Liver (tissue), 3 donors: ENCODE measurements at regions not wholly inside any gene's neighbourhood (a gene's known extent, or its start where the extent isn't known, plus 50 kb on each side); places are given as distances from the start of the nearest gene placed in this dataset.

Experiments
- EGR1 ChIP-seq, 2 donors: IDR thresholded peaks; 2 replicates each; pipeline ENCODE4 v1.6.1; 2016 to 2018; ENCODE audit warnings: antibody characterized with exemption in 2 of 2, low read depth in 2 of 2
- GABPA ChIP-seq, 2 donors: IDR thresholded peaks in 1 of 2; conservative IDR thresholded peaks in 1 of 2; 2 replicates each; pipeline ENCODE4 v1.6.1; 2016; ENCODE audit warnings: antibody characterized with exemption in 2 of 2, mild to moderate bottlenecking in 1 of 2, moderate library complexity in 1 of 2
- HNF4A ChIP-seq, 2 donors: conservative IDR thresholded peaks; 2 replicates each; pipeline ENCODE4 v1.6.1; 2016; ENCODE audit warnings: antibody characterized with exemption in 2 of 2, mild to moderate bottlenecking in 2 of 2
- JUND ChIP-seq, 2 donors: IDR thresholded peaks; 2 replicates each; pipeline ENCODE4 v1.6.1; 2016; ENCODE audit warnings: antibody characterized with exemption in 2 of 2
- RAD21 ChIP-seq, 2 donors: IDR thresholded peaks; 2 replicates each; pipeline ENCODE4 v1.6.1; 2016; ENCODE audit warnings: antibody characterized with exemption in 2 of 2, mild to moderate bottlenecking in 2 of 2
- RXRA ChIP-seq, 2 donors: IDR thresholded peaks; 2 replicates each; pipeline ENCODE4 v1.6.1; 2017 to 2018; ENCODE audit warnings: antibody characterized with exemption in 2 of 2, mild to moderate bottlenecking in 1 of 2
- SP1 ChIP-seq: IDR thresholded peaks from 2 replicates; pipeline ENCODE4 v1.6.1; 2018; ENCODE audit warnings: antibody characterized with exemption, mild to moderate bottlenecking
- TAF1 ChIP-seq: conservative IDR thresholded peaks from 2 replicates; pipeline ENCODE4 v1.6.1; 2016; ENCODE audit warnings: antibody characterized with exemption, mild to moderate bottlenecking
- YY1 ChIP-seq: IDR thresholded peaks from 2 replicates; pipeline ENCODE4 v1.6.1; 2016; ENCODE audit warnings: antibody characterized with exemption, mild to moderate bottlenecking
- TF ChIP-seq, protein P1 (sequence below): IDR thresholded peaks from 2 replicates; pipeline ENCODE4 v1.6.1; 2016; ENCODE audit warnings: antibody characterized with exemption
- TF ChIP-seq, protein P2 (sequence below): fragments of 150-350 bp; IDR thresholded peaks from 2 replicates; pipeline ENCODE4 v1.5.1; 2017; ENCODE audit warnings: improper control_type of control experiment, low read depth, low read length; ENCODE audit not compliant: missing input control
- TF ChIP-seq, protein P3 (sequence below): IDR thresholded peaks from 2 replicates; pipeline ENCODE4 v1.6.1; 2016; ENCODE audit warnings: antibody characterized with exemption
- TF ChIP-seq, protein P4 (sequence below): IDR thresholded peaks from 2 replicates; pipeline ENCODE4 v1.6.1; 2016; ENCODE audit warnings: antibody characterized with exemption, mild to moderate bottlenecking
- TF ChIP-seq, protein P5 (sequence below): IDR thresholded peaks from 2 replicates; pipeline ENCODE4 v1.6.1; 2016; ENCODE audit warnings: antibody characterized with exemption
- donor health status: healthy.
- donor health status: healthy.

DNA sequence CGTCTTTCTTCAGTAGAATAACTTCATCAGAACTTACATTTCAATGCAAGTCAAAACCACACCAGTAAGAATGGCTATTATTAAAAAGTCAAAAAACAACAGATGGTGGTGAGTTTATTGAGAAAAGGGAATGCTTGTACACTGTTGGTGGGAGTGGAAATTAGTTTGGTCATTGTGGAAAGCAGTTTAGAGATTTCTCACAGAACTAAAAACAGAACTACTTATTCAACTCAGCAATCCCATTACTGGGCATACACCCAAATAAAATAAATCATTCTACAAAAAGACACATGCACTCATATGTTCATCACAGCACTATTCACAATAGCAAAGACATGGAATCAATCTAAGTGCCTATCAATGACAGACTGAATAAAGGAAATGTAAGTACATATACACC, 231.2 kb downstream of the NHLRC3 start:
- TF ChIP-seq, protein P1, sequence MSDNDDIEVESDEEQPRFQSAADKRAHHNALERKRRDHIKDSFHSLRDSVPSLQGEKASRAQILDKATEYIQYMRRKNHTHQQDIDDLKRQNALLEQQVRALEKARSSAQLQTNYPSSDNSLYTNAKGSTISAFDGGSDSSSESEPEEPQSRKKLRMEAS, result no peak
- TF ChIP-seq, protein P2, sequence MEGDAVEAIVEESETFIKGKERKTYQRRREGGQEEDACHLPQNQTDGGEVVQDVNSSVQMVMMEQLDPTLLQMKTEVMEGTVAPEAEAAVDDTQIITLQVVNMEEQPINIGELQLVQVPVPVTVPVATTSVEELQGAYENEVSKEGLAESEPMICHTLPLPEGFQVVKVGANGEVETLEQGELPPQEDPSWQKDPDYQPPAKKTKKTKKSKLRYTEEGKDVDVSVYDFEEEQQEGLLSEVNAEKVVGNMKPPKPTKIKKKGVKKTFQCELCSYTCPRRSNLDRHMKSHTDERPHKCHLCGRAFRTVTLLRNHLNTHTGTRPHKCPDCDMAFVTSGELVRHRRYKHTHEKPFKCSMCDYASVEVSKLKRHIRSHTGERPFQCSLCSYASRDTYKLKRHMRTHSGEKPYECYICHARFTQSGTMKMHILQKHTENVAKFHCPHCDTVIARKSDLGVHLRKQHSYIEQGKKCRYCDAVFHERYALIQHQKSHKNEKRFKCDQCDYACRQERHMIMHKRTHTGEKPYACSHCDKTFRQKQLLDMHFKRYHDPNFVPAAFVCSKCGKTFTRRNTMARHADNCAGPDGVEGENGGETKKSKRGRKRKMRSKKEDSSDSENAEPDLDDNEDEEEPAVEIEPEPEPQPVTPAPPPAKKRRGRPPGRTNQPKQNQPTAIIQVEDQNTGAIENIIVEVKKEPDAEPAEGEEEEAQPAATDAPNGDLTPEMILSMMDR, result no peak
- no peak for TF ChIP-seq EGR1 (IDR thresholded peaks at IDR 0.05; ENCODE audit: low read depth in 2 of 2)
- no peak for TF ChIP-seq GABPA (IDR thresholded peaks at IDR 0.05 in 1 of 2, conservative IDR thresholded peaks at IDR 0.05 in 1 of 2)
- TF ChIP-seq TAF1, result no peak
- no peak for TF ChIP-seq JUND (IDR thresholded peaks at IDR 0.05)
- TF ChIP-seq, protein P3, sequence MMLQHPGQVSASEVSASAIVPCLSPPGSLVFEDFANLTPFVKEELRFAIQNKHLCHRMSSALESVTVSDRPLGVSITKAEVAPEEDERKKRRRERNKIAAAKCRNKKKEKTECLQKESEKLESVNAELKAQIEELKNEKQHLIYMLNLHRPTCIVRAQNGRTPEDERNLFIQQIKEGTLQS, result no peak
- no peak for TF ChIP-seq SP1
- TF ChIP-seq, protein P4, sequence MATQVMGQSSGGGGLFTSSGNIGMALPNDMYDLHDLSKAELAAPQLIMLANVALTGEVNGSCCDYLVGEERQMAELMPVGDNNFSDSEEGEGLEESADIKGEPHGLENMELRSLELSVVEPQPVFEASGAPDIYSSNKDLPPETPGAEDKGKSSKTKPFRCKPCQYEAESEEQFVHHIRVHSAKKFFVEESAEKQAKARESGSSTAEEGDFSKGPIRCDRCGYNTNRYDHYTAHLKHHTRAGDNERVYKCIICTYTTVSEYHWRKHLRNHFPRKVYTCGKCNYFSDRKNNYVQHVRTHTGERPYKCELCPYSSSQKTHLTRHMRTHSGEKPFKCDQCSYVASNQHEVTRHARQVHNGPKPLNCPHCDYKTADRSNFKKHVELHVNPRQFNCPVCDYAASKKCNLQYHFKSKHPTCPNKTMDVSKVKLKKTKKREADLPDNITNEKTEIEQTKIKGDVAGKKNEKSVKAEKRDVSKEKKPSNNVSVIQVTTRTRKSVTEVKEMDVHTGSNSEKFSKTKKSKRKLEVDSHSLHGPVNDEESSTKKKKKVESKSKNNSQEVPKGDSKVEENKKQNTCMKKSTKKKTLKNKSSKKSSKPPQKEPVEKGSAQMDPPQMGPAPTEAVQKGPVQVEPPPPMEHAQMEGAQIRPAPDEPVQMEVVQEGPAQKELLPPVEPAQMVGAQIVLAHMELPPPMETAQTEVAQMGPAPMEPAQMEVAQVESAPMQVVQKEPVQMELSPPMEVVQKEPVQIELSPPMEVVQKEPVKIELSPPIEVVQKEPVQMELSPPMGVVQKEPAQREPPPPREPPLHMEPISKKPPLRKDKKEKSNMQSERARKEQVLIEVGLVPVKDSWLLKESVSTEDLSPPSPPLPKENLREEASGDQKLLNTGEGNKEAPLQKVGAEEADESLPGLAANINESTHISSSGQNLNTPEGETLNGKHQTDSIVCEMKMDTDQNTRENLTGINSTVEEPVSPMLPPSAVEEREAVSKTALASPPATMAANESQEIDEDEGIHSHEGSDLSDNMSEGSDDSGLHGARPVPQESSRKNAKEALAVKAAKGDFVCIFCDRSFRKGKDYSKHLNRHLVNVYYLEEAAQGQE, result no peak
- TF ChIP-seq RXRA (IDR thresholded peaks at IDR 0.05), result no peak
- TF ChIP-seq RAD21 (IDR thresholded peaks at IDR 0.05), result no peak
- no peak for TF ChIP-seq YY1
- TF ChIP-seq HNF4A (conservative IDR thresholded peaks at IDR 0.05), result no peak
- TF ChIP-seq, protein P5, sequence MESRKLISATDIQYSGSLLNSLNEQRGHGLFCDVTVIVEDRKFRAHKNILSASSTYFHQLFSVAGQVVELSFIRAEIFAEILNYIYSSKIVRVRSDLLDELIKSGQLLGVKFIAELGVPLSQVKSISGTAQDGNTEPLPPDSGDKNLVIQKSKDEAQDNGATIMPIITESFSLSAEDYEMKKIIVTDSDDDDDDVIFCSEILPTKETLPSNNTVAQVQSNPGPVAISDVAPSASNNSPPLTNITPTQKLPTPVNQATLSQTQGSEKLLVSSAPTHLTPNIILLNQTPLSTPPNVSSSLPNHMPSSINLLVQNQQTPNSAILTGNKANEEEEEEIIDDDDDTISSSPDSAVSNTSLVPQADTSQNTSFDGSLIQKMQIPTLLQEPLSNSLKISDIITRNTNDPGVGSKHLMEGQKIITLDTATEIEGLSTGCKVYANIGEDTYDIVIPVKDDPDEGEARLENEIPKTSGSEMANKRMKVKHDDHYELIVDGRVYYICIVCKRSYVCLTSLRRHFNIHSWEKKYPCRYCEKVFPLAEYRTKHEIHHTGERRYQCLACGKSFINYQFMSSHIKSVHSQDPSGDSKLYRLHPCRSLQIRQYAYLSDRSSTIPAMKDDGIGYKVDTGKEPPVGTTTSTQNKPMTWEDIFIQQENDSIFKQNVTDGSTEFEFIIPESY, result no peak
